Mesothelial cell of epicardium (in vitro differentiated cells): ENCODE measurements at regions not wholly inside any gene's neighbourhood (a gene's known extent, or its start where the extent isn't known, plus 50 kb on each side); places are given as distances from the start of the nearest gene placed in this dataset.

ENCODE experiments used
- DNase-seq, 2 experiments: peaks; one replicate each; pipeline ENCODE4 v3.0.0; 2021; ENCODE audit warnings: low spot score in 2 of 2; ENCODE audit not compliant: unreplicated experiment in 2 of 2
- H3K27ac Mint-ChIP-seq: 2 replicates; pipeline ENCODE4 v1.8.0; 2021; ENCODE audit warnings: mixed read lengths
- H3K27me3 Mint-ChIP-seq: 2 replicates; pipeline ENCODE4 v1.8.0; 2021; ENCODE audit warnings: low read depth, mixed read lengths
- H3K36me3 Mint-ChIP-seq: 2 replicates; pipeline ENCODE4 v1.8.0; 2021; ENCODE audit warnings: mixed read lengths
- H3K4me1 Mint-ChIP-seq: 2 replicates; pipeline ENCODE4 v1.8.0; 2021; ENCODE audit warnings: mixed read lengths
- H3K4me3 Mint-ChIP-seq: 2 replicates; pipeline ENCODE4 v1.8.0; 2021; ENCODE audit warnings: mild to moderate bottlenecking, moderate library complexity, mixed read lengths
- H3K9me3 Mint-ChIP-seq: 2 replicates; pipeline ENCODE4 v1.8.0; 2021; ENCODE audit warnings: mixed read lengths
- CTCF ChIP-seq: fragments of 200-600 bp; sonication (generic); IDR thresholded peaks from one replicate; pipeline ENCODE4 v1.5.0; 2021; ENCODE audit warnings: antibody characterized with exemption; ENCODE audit not compliant: unreplicated experiment

- no peaks in the 10 kb centered on the region for H3K27me3 Mint-ChIP-seq
- no peak for DNase-seq
- peaks cover 7% of the 10 kb centered on the region for H3K4me1 Mint-ChIP-seq
- peaks cover 47% of the 10 kb centered on the region for H3K9me3 Mint-ChIP-seq
- H3K27ac Mint-ChIP-seq = no peak overlapping the region
- TF ChIP-seq CTCF = no peak
- H3K36me3 Mint-ChIP-seq = peaks cover 22% of the 10 kb centered on the region
- H3K4me3 Mint-ChIP-seq = no peak overlapping the region
Measured at GRCh38 chr5:122599000-122599399, 175.9 kb upstream of the SNX2 start.

- DNase-seq = no peak
- peaks cover 48% of the 10 kb centered on the region for H3K9me3 Mint-ChIP-seq
- H3K4me1 Mint-ChIP-seq = peaks cover 7% of the 10 kb centered on the region
- TF ChIP-seq CTCF = no peak
- peaks cover 20% of the 10 kb centered on the region for H3K36me3 Mint-ChIP-seq
- no peak overlapping the region for H3K27ac Mint-ChIP-seq
- H3K27me3 Mint-ChIP-seq = no peaks in the 10 kb centered on the region
- H3K4me3 Mint-ChIP-seq = no peak overlapping the region
Measured at GRCh38 chr5:122600924-122601323, 174.0 kb upstream of the SNX2 start.

- H3K9me3 Mint-ChIP-seq = peaks cover 36% of the 10 kb centered on the region
- peak overlapping the region; percentile 56 for H3K27ac Mint-ChIP-seq
- no peak for TF ChIP-seq CTCF
- no peaks in the 10 kb centered on the region for H3K27me3 Mint-ChIP-seq
- no peak overlapping the region for H3K4me3 Mint-ChIP-seq
- peaks cover 12% of the 10 kb centered on the region for H3K4me1 Mint-ChIP-seq
- peaks cover 15% of the 10 kb centered on the region for H3K36me3 Mint-ChIP-seq
- no peak for DNase-seq
Measured at GRCh38 chr5:122602700-122603099, 172.2 kb upstream of the SNX2 start.

GRCh38 chr5:122605236-122605635 is 169.6 kb upstream of the SNX2 start:
- Mint-ChIP-seq H3K4me1 (peaks cover 15% of the 10 kb centered on the region), H3K27ac (no peak overlapping the region), H3K36me3 (peaks cover 8% of the 10 kb centered on the region), H3K4me3 (no peak overlapping the region), H3K9me3 (peaks cover 28% of the 10 kb centered on the region), H3K27me3 (no peaks in the 10 kb centered on the region)
- DNase-seq = no peak
- no peak for TF ChIP-seq CTCF

GRCh38 chr5:122607818-122608217 is 167.1 kb upstream of the SNX2 start:
- peak overlapping the region; percentile 39 for H3K27ac Mint-ChIP-seq
- no peaks in the 10 kb centered on the region for H3K27me3 Mint-ChIP-seq
- peaks cover 20% of the 10 kb centered on the region for H3K9me3 Mint-ChIP-seq
- TF ChIP-seq CTCF = no peak
- H3K4me3 Mint-ChIP-seq = no peak overlapping the region
- no peak for DNase-seq
- no peaks in the 10 kb centered on the region for H3K36me3 Mint-ChIP-seq
- H3K4me1 Mint-ChIP-seq = peaks cover 22% of the 10 kb centered on the region

GRCh38 chr5:122608222-122608621 is 166.7 kb upstream of the SNX2 start:
- TF ChIP-seq CTCF = no peak
- H3K27me3 Mint-ChIP-seq = no peaks in the 10 kb centered on the region
- H3K27ac Mint-ChIP-seq = no peak overlapping the region
- H3K4me1 Mint-ChIP-seq = peaks cover 23% of the 10 kb centered on the region
- H3K36me3 Mint-ChIP-seq = no peaks in the 10 kb centered on the region
- no peak overlapping the region for H3K4me3 Mint-ChIP-seq
- DNase-seq = no peak
- peaks cover 20% of the 10 kb centered on the region for H3K9me3 Mint-ChIP-seq
